ENCODE measurements at regions not wholly inside any gene's neighbourhood (a gene's known extent, or its start where the extent isn't known, plus 50 kb on each side); places are given as distances from the start of the nearest gene placed in this dataset.

- TF ChIP-seq CTCF (IDR thresholded peaks at IDR 0.05), result no peak
- TF ChIP-seq POLR2A (IDR thresholded peaks at IDR 0.05), result no peak
These were observed 132.0 kb upstream of the HDAC4 start for GRCh38 chr2:239532859-239533258.
